ENCODE measurements at regions not wholly inside any gene's neighbourhood (a gene's known extent, or its start where the extent isn't known, plus 50 kb on each side); places are given as distances from the start of the nearest gene placed in this dataset.

- Histone ChIP-seq H3K9me3 (no peaks in the 10 kb centered on the region), H3K4me1 (no peaks in the 10 kb centered on the region), H3K36me3 (no peaks in the 10 kb centered on the region), H3K27me3 (no peaks in the 10 kb centered on the region), H3K27ac (no peak overlapping the region), H3K4me3 (no peak overlapping the region)
- intact Hi-C loops (cut with DNase I; ENCODE audit: low total_unique reads) = no loop called here
- no peak for DNase-seq
- TF ChIP-seq POLR2A (IDR thresholded peaks at IDR 0.05) (no peak), CTCF (IDR thresholded peaks at IDR 0.05) (no peak)
These were observed 150.2 kb upstream of the LMO4 start for GRCh38 chr1:87178441-87178840.

GRCh38 chr1:87179076-87179810 lies 149.4 kb upstream of the LMO4 start:
- H3K4me1 ChIP-seq = no peaks in the 10 kb centered on the region
- H3K27me3 ChIP-seq = no peaks in the 10 kb centered on the region
- H3K9me3 ChIP-seq = no peaks in the 10 kb centered on the region
- DNase-seq = no peak
- no peaks in the 10 kb centered on the region for H3K36me3 ChIP-seq
- no peak for TF ChIP-seq CTCF (IDR thresholded peaks at IDR 0.05)
- no peak for TF ChIP-seq POLR2A (IDR thresholded peaks at IDR 0.05)
- intact Hi-C loops (cut with DNase I; ENCODE audit: low total_unique reads) = no loop called here
- no peak overlapping the region for H3K27ac ChIP-seq
- no peak overlapping the region for H3K4me3 ChIP-seq

- Histone ChIP-seq H3K4me1 (no peaks in the 10 kb centered on the region), H3K27ac (no peak overlapping the region), H3K27me3 (no peaks in the 10 kb centered on the region), H3K4me3 (no peak overlapping the region), H3K36me3 (no peaks in the 10 kb centered on the region), H3K9me3 (no peaks in the 10 kb centered on the region)
- intact Hi-C loops (cut with DNase I; ENCODE audit: low total_unique reads) = no loop called here
- DNase-seq = no peak
- TF ChIP-seq CTCF (IDR thresholded peaks at IDR 0.05) (no peak), POLR2A (IDR thresholded peaks at IDR 0.05) (no peak)
These were observed 148.7 kb upstream of the LMO4 start for GRCh38 chr1:87179851-87180519.

GRCh38 chr1:87180682-87181081 lies 148.0 kb upstream of the LMO4 start:
- Histone ChIP-seq H3K36me3 (no peaks in the 10 kb centered on the region), H3K9me3 (no peaks in the 10 kb centered on the region), H3K4me1 (no peaks in the 10 kb centered on the region), H3K27ac (no peak overlapping the region), H3K27me3 (no peaks in the 10 kb centered on the region), H3K4me3 (no peak overlapping the region)
- intact Hi-C loops (cut with DNase I; ENCODE audit: low total_unique reads) = no loop called here
- DNase-seq = no peak
- TF ChIP-seq CTCF (IDR thresholded peaks at IDR 0.05) (no peak), POLR2A (IDR thresholded peaks at IDR 0.05) (no peak)

GRCh38 chr1:87182611-87183010 lies 146.1 kb upstream of the LMO4 start:
- no peak overlapping the region for H3K27ac ChIP-seq
- H3K4me3 ChIP-seq = no peak overlapping the region
- no peak for DNase-seq
- H3K9me3 ChIP-seq = no peaks in the 10 kb centered on the region
- intact Hi-C loops (cut with DNase I; ENCODE audit: low total_unique reads) = no loop called here
- H3K27me3 ChIP-seq = no peaks in the 10 kb centered on the region
- no peaks in the 10 kb centered on the region for H3K36me3 ChIP-seq
- TF ChIP-seq POLR2A (IDR thresholded peaks at IDR 0.05) (no peak), CTCF (IDR thresholded peaks at IDR 0.05) (no peak)
- H3K4me1 ChIP-seq = no peaks in the 10 kb centered on the region

Data from uterus (tissue), 3 donors.